GM23248 (cell line): ENCODE measurements at regions not wholly inside any gene's neighbourhood (a gene's known extent, or its start where the extent isn't known, plus 50 kb on each side); places are given as distances from the start of the nearest gene placed in this dataset.
"Not testable (repeated sequence)": the region's sequence is repeated elsewhere in the genome, so short reads cannot be mapped to it uniquely, and the experiment has no call there.

Experiments
- EZH2 ChIP-seq: fragments of 200-600 bp; sonication (generic); IDR thresholded peaks from 2 replicates; pipeline ENCODE4 v1.6.1; 2018; ENCODE audit warnings: antibody characterized with exemption, mild to moderate bottlenecking; ENCODE audit not compliant: insufficient read depth, poor library complexity, severe bottlenecking
- EZH2phosphoT487 ChIP-seq: fragments of 200-600 bp; sonication (generic); IDR thresholded peaks from 2 replicates; pipeline ENCODE4 v1.6.1; 2018; ENCODE audit warnings: antibody characterized with exemption, moderate library complexity, mild to moderate bottlenecking, low read depth; ENCODE audit not compliant: insufficient read depth

DNA sequence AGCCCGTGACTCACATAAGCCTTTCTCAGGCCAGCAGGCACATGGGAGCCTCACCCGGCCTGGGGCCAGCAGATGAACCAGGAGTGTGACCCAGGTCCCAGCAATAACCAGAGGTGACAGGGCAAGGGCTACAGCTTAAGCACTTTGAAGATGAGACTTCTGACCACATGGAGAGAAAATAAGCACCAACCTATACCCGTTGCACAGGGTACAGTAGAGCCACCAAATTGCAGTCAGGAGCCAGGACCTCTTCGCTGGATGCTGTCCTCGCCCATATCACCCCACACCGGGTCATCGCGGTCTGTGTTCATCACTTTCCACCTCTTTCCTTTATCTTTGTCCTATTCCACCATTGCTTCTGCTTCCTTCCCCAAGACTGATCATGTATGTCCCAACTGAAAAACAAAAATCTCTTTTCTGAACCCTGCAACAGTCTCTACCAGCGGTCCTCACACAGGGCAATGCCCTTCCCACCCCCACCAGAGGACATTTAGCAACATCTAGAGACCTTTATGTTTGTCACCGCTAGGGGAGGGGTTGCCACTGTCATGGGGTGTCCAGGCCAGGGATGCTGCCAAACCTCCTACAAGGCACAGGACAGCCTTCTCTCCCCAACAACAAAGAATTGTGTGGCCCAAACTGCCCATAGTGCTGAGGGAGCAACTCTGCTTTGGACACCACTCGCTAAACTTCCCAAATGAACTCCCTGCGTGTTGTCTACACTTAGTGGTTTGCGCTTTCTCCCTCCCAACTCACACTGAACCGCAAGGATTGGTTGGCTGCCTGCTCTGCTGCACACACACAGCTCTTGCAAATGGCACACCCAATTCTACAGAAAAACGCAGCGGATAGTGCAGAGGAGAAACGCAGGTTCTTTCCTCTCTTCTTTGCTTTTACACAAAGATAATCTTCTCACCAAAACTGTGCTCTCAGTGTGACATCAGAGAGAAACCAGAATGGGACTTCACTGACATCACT, 219.4 kb upstream of the FRG1 start:
- TF ChIP-seq EZH2phosphoT487, EZH2: not testable (repeated sequence)
